ENCODE measurements at regions not wholly inside any gene's neighbourhood (a gene's known extent, or its start where the extent isn't known, plus 50 kb on each side); places are given as distances from the start of the nearest gene placed in this dataset.

DNA sequence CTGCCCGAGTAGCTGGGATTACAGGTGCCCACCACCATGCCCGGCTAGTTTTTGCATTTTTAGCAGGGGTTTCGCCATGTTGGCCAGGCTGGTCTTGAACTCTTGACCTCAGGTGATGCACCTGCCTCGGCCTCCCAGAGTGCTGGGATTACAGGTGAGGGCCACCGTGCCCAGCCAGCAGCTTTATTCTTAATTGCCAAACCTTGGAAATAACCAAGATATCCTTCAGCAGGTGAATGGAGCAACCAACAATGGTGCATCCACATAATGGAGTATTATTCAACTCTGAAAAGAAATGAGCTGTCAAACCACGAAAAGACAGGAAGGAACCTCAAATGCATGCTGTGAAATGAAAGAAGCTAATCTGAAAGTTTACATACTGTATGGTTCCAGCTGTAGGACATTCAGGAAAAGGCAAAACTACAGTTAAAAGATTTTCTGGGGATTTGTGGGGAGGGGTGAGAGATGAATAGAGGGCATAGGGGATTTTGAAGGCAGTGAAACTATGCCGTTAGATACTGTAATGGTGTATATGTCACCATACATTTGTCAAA, 118.8 kb upstream of the CCND2 start:
- RAD21 ChIA-PET (ENCODE audit: low non-redundant PET in 1 of 2, low total read pairs in 2 of 2, uncharacterized antibody in 2 of 2, unreplicated experiment in 2 of 2) = no interaction called here
- no peak overlapping the region for H2AFZ ChIP-seq (ENCODE audit: low read depth, low read length, poor library complexity, severe bottlenecking)
- POLR2A ChIA-PET = no interaction called here
- TF ChIP-seq SRF (IDR thresholded peaks at IDR 0.05; ENCODE audit: low read depth) (no peak), EGR1 (IDR thresholded peaks at IDR 0.05; ENCODE audit: low read depth) (no peak), EZH2 (IDR thresholded peaks at IDR 0.05) (no peak), JUND (IDR thresholded peaks at IDR 0.05) (no peak), REST (IDR thresholded peaks at IDR 0.05; ENCODE audit: low read depth) (no peak), EZH2phosphoT487 (IDR thresholded peaks at IDR 0.05; ENCODE audit: borderline replicate concordance) (no peak), TCF7L2 (IDR thresholded peaks at IDR 0.05; ENCODE audit: borderline replicate concordance, extremely low read depth, insufficient read depth, insufficient read length) (no peak), ZBTB33 (IDR thresholded peaks at IDR 0.05; ENCODE audit: extremely low read depth, insufficient replicate concordance, low read length) (no peak), SP1 (IDR thresholded peaks at IDR 0.05; ENCODE audit: low read depth) (no peak), ELF1 (IDR thresholded peaks at IDR 0.05; ENCODE audit: borderline replicate concordance, low read depth) (no peak), POLR2A (IDR thresholded peaks at IDR 0.05; ENCODE audit: borderline replicate concordance, extremely low read depth, insufficient read depth, insufficient read length) (no peak), FOSL1 (IDR thresholded peaks at IDR 0.05; ENCODE audit: low read depth) (no peak), CEBPB (IDR thresholded peaks at IDR 0.05; ENCODE audit: low read depth) (no peak), ZNF274 (IDR thresholded peaks at IDR 0.05; ENCODE audit: low read depth, low read length) (no peak)
- TF ChIP-seq, protein P1, sequence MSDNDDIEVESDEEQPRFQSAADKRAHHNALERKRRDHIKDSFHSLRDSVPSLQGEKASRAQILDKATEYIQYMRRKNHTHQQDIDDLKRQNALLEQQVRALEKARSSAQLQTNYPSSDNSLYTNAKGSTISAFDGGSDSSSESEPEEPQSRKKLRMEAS (IDR thresholded peaks at IDR 0.05) = no peak
- no peaks in the 10 kb centered on the region for H3K79me2 ChIP-seq (ENCODE audit: insufficient read depth, low read length)
- H3K9ac ChIP-seq (ENCODE audit: low read length) = no peak overlapping the region
- H3K9me3 ChIP-seq (ENCODE audit: control insufficient read depth in 1 of 2, insufficient read depth in 1 of 2, low read depth in 1 of 2, low read length in 2 of 2) = no peaks in the 10 kb centered on the region
- no TSS peak for BruUV-seq (replicated peaks)
- ATAC-seq = no peak
- no peak overlapping the region for H3K27ac ChIP-seq (ENCODE audit: low read depth, low read length)
- H3K27me3 ChIP-seq (ENCODE audit: insufficient read depth, low read length) = peaks cover 12% of the 10 kb centered on the region; the same call in 1 of the 2 replicates
- H3K36me3 ChIP-seq (ENCODE audit: control insufficient read depth in 1 of 2, insufficient read depth in 2 of 2, low read length in 2 of 2) = no peaks in the 10 kb centered on the region
- no peaks in the 10 kb centered on the region for H3K9me2 ChIP-seq (ENCODE audit: insufficient read depth)
- no peak overlapping the region for H3K4me3 ChIP-seq (replicated peaks in 1 of 2; ENCODE audit: low read depth in 1 of 2, low read length in 2 of 2)
- no peaks in the 10 kb centered on the region for H4K20me1 ChIP-seq (ENCODE audit: insufficient read depth)
- H3K4me1 ChIP-seq (ENCODE audit: control insufficient read depth in 1 of 2, insufficient read depth in 2 of 2, low read length in 2 of 2) = no peaks in the 10 kb centered on the region
- H3K4me2 ChIP-seq (ENCODE audit: low read length) = no peak overlapping the region
- intact Hi-C loops (cut with micrococcal nuclease) = no loop called here
- CTCF ChIA-PET = no interaction called here
- DNase-seq (ENCODE audit: low read depth, low spot score) = no peak

Measured in HCT116 (cell line).